ENCODE measurements at regions not wholly inside any gene's neighbourhood (a gene's known extent, or its start where the extent isn't known, plus 50 kb on each side); places are given as distances from the start of the nearest gene placed in this dataset.

- DNase-seq (ENCODE audit: low read depth, low spot score) = no peak
These were observed 60.5 kb upstream of the MEDAG start for GRCh38 chr13:30845297-30846214.

GRCh38 chr13:30846311-30846710, 59.8 kb upstream of the MEDAG start:
- no peak for DNase-seq (ENCODE audit: low read depth, low spot score)

GRCh38 chr13:30846866-30847265, 59.2 kb upstream of the MEDAG start:
- DNase-seq (ENCODE audit: low read depth, low spot score) = no peak

GRCh38 chr13:30847650-30848307, 58.3 kb upstream of the MEDAG start:
- DNase-seq (ENCODE audit: low read depth, low spot score) = peak; percentile 99

GRCh38 chr13:30848332-30849027, 57.6 kb upstream of the MEDAG start:
- no peak for DNase-seq (ENCODE audit: low read depth, low spot score)

GRCh38 chr13:30849611-30850010, 56.5 kb upstream of the MEDAG start:
- DNase-seq (ENCODE audit: low read depth, low spot score) = no peak

- no peak for DNase-seq (ENCODE audit: low read depth, low spot score)
These were observed 55.7 kb upstream of the MEDAG start for GRCh38 chr13:30850204-30850866.

- DNase-seq (ENCODE audit: low read depth, low spot score) = no peak
These were observed 55.2 kb upstream of the MEDAG start for GRCh38 chr13:30850867-30851211.

- no peak for DNase-seq (ENCODE audit: low read depth, low spot score)
These were observed 54.4 kb upstream of the MEDAG start for GRCh38 chr13:30851697-30852096.

GRCh38 chr13:30855569-30855968, 50.5 kb upstream of the MEDAG start:
- DNase-seq (ENCODE audit: low read depth, low spot score) = no peak

GRCh38 chr13:30856005-30856790, 49.9 kb upstream of the MEDAG start:
- no peak for DNase-seq (ENCODE audit: low read depth, low spot score)

Measured in brain pericyte (primary cell).